ENCODE measurements at regions not wholly inside any gene's neighbourhood (a gene's known extent, or its start where the extent isn't known, plus 50 kb on each side); places are given as distances from the start of the nearest gene placed in this dataset.

DNA sequence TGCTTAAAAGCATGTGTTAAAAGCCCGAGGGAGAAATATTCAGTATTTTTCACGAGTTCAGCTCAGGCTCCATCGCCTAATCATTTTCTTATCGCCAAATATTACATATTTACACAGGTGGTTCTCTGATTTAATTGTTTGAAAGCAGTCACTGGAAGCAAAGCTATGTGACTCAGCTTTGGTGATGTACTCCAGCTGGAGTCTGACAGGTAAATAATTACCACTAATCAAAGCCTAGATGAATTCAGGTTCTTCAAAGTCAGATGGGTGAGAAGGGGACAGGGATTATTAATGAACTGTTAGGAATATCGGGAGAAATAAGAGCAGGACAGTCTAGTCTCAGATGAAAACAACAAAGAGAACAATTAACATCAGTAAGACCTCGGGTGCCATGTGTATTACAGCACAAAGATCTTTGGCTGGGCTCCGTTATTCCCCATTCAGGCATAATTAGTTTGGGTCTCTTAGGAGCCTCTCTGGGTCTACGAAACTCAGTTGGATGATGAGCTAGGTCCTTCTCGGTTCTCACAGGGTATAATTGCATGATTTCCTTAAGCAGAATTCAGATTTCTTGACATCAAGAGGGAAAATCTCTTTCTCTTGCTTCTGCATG, 331.7 kb upstream of the ADAMTS9 start:
- Histone ChIP-seq H3K9me3 (ENCODE audit: control insufficient read depth in 1 of 2, insufficient read depth in 1 of 2, low read depth in 1 of 2, low read length in 2 of 2) (no peaks in the 10 kb centered on the region), H3K4me1 (ENCODE audit: control insufficient read depth in 1 of 2, insufficient read depth in 2 of 2, low read length in 2 of 2) (no peaks in the 10 kb centered on the region), H3K9ac (ENCODE audit: low read length) (no peak overlapping the region), H3K4me3 (replicated peaks in 1 of 2; ENCODE audit: low read depth in 1 of 2, low read length in 2 of 2) (no peak overlapping the region), H2AFZ (ENCODE audit: low read depth, low read length, poor library complexity, severe bottlenecking) (no peak overlapping the region), H3K79me2 (ENCODE audit: insufficient read depth, low read length) (no peaks in the 10 kb centered on the region), H3K4me2 (ENCODE audit: low read length) (no peak overlapping the region), H3K36me3 (ENCODE audit: control insufficient read depth in 1 of 2, insufficient read depth in 2 of 2, low read length in 2 of 2) (no peaks in the 10 kb centered on the region), H3K9me2 (ENCODE audit: insufficient read depth) (no peaks in the 10 kb centered on the region), H3K27me3 (ENCODE audit: insufficient read depth, low read length) (peaks cover 26% of the 10 kb centered on the region), H4K20me1 (ENCODE audit: insufficient read depth) (no peaks in the 10 kb centered on the region), H3K27ac (ENCODE audit: low read depth, low read length) (no peak overlapping the region)
- ChIA-PET CTCF (no interaction called here), POLR2A (no interaction called here), RAD21 (ENCODE audit: low non-redundant PET in 1 of 2, low total read pairs in 2 of 2, uncharacterized antibody in 2 of 2, unreplicated experiment in 2 of 2) (no interaction called here)
- no TSS peak for BruUV-seq (replicated peaks)
- TF ChIP-seq, protein P1, sequence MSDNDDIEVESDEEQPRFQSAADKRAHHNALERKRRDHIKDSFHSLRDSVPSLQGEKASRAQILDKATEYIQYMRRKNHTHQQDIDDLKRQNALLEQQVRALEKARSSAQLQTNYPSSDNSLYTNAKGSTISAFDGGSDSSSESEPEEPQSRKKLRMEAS (IDR thresholded peaks at IDR 0.05), result no peak
- TF ChIP-seq ZNF274 (IDR thresholded peaks at IDR 0.05; ENCODE audit: low read depth, low read length) (no peak), EZH2phosphoT487 (IDR thresholded peaks at IDR 0.05; ENCODE audit: borderline replicate concordance) (no peak), ELF1 (IDR thresholded peaks at IDR 0.05; ENCODE audit: borderline replicate concordance, low read depth) (no peak), FOSL1 (IDR thresholded peaks at IDR 0.05; ENCODE audit: low read depth) (no peak), EZH2 (IDR thresholded peaks at IDR 0.05) (no peak), YY1 (IDR thresholded peaks at IDR 0.05; ENCODE audit: extremely low read depth, insufficient replicate concordance, low read depth, low read length) (no peak)
- TF ChIP-seq, protein P2, sequence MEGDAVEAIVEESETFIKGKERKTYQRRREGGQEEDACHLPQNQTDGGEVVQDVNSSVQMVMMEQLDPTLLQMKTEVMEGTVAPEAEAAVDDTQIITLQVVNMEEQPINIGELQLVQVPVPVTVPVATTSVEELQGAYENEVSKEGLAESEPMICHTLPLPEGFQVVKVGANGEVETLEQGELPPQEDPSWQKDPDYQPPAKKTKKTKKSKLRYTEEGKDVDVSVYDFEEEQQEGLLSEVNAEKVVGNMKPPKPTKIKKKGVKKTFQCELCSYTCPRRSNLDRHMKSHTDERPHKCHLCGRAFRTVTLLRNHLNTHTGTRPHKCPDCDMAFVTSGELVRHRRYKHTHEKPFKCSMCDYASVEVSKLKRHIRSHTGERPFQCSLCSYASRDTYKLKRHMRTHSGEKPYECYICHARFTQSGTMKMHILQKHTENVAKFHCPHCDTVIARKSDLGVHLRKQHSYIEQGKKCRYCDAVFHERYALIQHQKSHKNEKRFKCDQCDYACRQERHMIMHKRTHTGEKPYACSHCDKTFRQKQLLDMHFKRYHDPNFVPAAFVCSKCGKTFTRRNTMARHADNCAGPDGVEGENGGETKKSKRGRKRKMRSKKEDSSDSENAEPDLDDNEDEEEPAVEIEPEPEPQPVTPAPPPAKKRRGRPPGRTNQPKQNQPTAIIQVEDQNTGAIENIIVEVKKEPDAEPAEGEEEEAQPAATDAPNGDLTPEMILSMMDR (IDR thresholded peaks at IDR 0.05 in 2 of 3, conservative IDR thresholded peaks at IDR 0.05 in 1 of 3; ENCODE audit: borderline replicate concordance in 1 of 3, insufficient read depth in 1 of 3, low read depth in 2 of 3, low read length in 2 of 3), result no peak
- TF ChIP-seq, protein P3, sequence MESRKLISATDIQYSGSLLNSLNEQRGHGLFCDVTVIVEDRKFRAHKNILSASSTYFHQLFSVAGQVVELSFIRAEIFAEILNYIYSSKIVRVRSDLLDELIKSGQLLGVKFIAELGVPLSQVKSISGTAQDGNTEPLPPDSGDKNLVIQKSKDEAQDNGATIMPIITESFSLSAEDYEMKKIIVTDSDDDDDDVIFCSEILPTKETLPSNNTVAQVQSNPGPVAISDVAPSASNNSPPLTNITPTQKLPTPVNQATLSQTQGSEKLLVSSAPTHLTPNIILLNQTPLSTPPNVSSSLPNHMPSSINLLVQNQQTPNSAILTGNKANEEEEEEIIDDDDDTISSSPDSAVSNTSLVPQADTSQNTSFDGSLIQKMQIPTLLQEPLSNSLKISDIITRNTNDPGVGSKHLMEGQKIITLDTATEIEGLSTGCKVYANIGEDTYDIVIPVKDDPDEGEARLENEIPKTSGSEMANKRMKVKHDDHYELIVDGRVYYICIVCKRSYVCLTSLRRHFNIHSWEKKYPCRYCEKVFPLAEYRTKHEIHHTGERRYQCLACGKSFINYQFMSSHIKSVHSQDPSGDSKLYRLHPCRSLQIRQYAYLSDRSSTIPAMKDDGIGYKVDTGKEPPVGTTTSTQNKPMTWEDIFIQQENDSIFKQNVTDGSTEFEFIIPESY (IDR thresholded peaks at IDR 0.05; ENCODE audit: extremely low read depth, insufficient replicate concordance, low read length), result no peak
- DNase-seq (ENCODE audit: low read depth, low spot score) (no peak), ATAC-seq (no peak)
- intact Hi-C loops (cut with micrococcal nuclease), result no loop called here
